ENCODE measurements at regions not wholly inside any gene's neighbourhood (a gene's known extent, or its start where the extent isn't known, plus 50 kb on each side); places are given as distances from the start of the nearest gene placed in this dataset.

GRCh38 chr6:43982084-43982625 is 145.1 kb downstream of the MRPL14 start:
- 48% methylated on average over 2 of the region's 2 CpGs for WGBS
- Histone ChIP-seq H3K4me1 (ENCODE audit: control insufficient read depth in 2 of 2, insufficient read depth in 2 of 2, low read length in 2 of 2) (peaks cover 0 to 4% of the 10 kb centered on the region in 2 donors), H3K27me3 (ENCODE audit: control insufficient read depth in 2 of 2, insufficient read depth in 1 of 2, low read length in 1 of 2) (peaks cover 0 to 2% of the 10 kb centered on the region in 2 donors), H3K4me3 (ENCODE audit: low read length in 2 of 2) (no peak overlapping the region), H3K9me3 (ENCODE audit: control insufficient read depth in 2 of 2, insufficient read depth in 1 of 2, low read length in 1 of 2) (no peaks in the 10 kb centered on the region), H3K36me3 (ENCODE audit: control insufficient read depth in 2 of 2, insufficient read depth in 2 of 2, low read length in 1 of 2) (no peaks in the 10 kb centered on the region), H3K27ac (ENCODE audit: low read depth in 1 of 2, low read length in 1 of 2) (no peak overlapping the region)
- no peak for DNase-seq (ENCODE audit: low read depth in 6 of 9, low spot score in 9 of 9)

- Histone ChIP-seq H3K27me3 (ENCODE audit: control insufficient read depth in 2 of 2, insufficient read depth in 1 of 2, low read length in 1 of 2) (peaks cover 0 to 2% of the 10 kb centered on the region in 2 donors), H3K36me3 (ENCODE audit: control insufficient read depth in 2 of 2, insufficient read depth in 2 of 2, low read length in 1 of 2) (no peaks in the 10 kb centered on the region), H3K4me1 (ENCODE audit: control insufficient read depth in 2 of 2, insufficient read depth in 2 of 2, low read length in 2 of 2) (peaks cover 0 to 4% of the 10 kb centered on the region in 2 donors), H3K9me3 (ENCODE audit: control insufficient read depth in 2 of 2, insufficient read depth in 1 of 2, low read length in 1 of 2) (no peaks in the 10 kb centered on the region), H3K4me3 (ENCODE audit: low read length in 2 of 2) (no peak overlapping the region), H3K27ac (ENCODE audit: low read depth in 1 of 2, low read length in 1 of 2) (no peak overlapping the region)
- DNase-seq (ENCODE audit: low read depth in 6 of 9, low spot score in 9 of 9): no peak
- WGBS: 94% methylated on average over 4 of the region's 4 CpGs
Measured at GRCh38 chr6:43981363-43981990, 145.8 kb downstream of the MRPL14 start.

- H3K9me3 ChIP-seq (ENCODE audit: control insufficient read depth in 2 of 2, insufficient read depth in 1 of 2, low read length in 1 of 2): no peaks in the 10 kb centered on the region
- H3K4me3 ChIP-seq (ENCODE audit: low read length in 2 of 2): no peak overlapping the region
- H3K4me1 ChIP-seq (ENCODE audit: control insufficient read depth in 2 of 2, insufficient read depth in 2 of 2, low read length in 2 of 2): peaks cover 0 to 4% of the 10 kb centered on the region in 2 donors
- H3K27me3 ChIP-seq (ENCODE audit: control insufficient read depth in 2 of 2, insufficient read depth in 1 of 2, low read length in 1 of 2): peaks cover 0 to 1% of the 10 kb centered on the region in 2 donors
- no peak for DNase-seq (ENCODE audit: low read depth in 6 of 9, low spot score in 9 of 9)
- no peaks in the 10 kb centered on the region for H3K36me3 ChIP-seq (ENCODE audit: control insufficient read depth in 2 of 2, insufficient read depth in 2 of 2, low read length in 1 of 2)
- 96% methylated on average over 12 of the region's 12 CpGs for WGBS
- no peak overlapping the region for H3K27ac ChIP-seq (ENCODE audit: low read depth in 1 of 2, low read length in 1 of 2)
Measured at GRCh38 chr6:43980004-43980795, 147.1 kb downstream of the MRPL14 start.

GRCh38 chr6:43979525-43979924 is 147.7 kb downstream of the MRPL14 start:
- no peaks in the 10 kb centered on the region for H3K27me3 ChIP-seq (ENCODE audit: control insufficient read depth in 2 of 2, insufficient read depth in 1 of 2, low read length in 1 of 2)
- no peak overlapping the region for H3K27ac ChIP-seq (ENCODE audit: low read depth in 1 of 2, low read length in 1 of 2)
- DNase-seq (ENCODE audit: low read depth in 6 of 9, low spot score in 9 of 9): no peak
- H3K36me3 ChIP-seq (ENCODE audit: control insufficient read depth in 2 of 2, insufficient read depth in 2 of 2, low read length in 1 of 2): no peaks in the 10 kb centered on the region
- peaks cover 0 to 4% of the 10 kb centered on the region in 2 donors for H3K4me1 ChIP-seq (ENCODE audit: control insufficient read depth in 2 of 2, insufficient read depth in 2 of 2, low read length in 2 of 2)
- H3K9me3 ChIP-seq (ENCODE audit: control insufficient read depth in 2 of 2, insufficient read depth in 1 of 2, low read length in 1 of 2): no peaks in the 10 kb centered on the region
- H3K4me3 ChIP-seq (ENCODE audit: low read length in 2 of 2): no peak overlapping the region
- 82% methylated on average over 4 of the region's 4 CpGs for WGBS

- WGBS: 97% methylated on average over 13 of the region's 13 CpGs
Measured at GRCh38 chr6:43978473-43979346, 148.5 kb downstream of the MRPL14 start.

GRCh38 chr6:43977404-43978111 is 149.7 kb downstream of the MRPL14 start:
- DNase-seq (ENCODE audit: low read depth in 6 of 9, low spot score in 9 of 9): peak in 1 of 9 donors; percentile 30
- no peak overlapping the region for H3K4me3 ChIP-seq (ENCODE audit: low read length in 2 of 2)
- H3K4me1 ChIP-seq (ENCODE audit: control insufficient read depth in 2 of 2, insufficient read depth in 2 of 2, low read length in 2 of 2): peaks cover 0 to 14% of the 10 kb centered on the region in 2 donors
- no peaks in the 10 kb centered on the region for H3K9me3 ChIP-seq (ENCODE audit: control insufficient read depth in 2 of 2, insufficient read depth in 1 of 2, low read length in 1 of 2)
- H3K27ac ChIP-seq (ENCODE audit: low read depth in 1 of 2, low read length in 1 of 2): no peak overlapping the region
- H3K36me3 ChIP-seq (ENCODE audit: control insufficient read depth in 2 of 2, insufficient read depth in 2 of 2, low read length in 1 of 2): no peaks in the 10 kb centered on the region
- 59% methylated on average over 10 of the region's 10 CpGs for WGBS
- H3K27me3 ChIP-seq (ENCODE audit: control insufficient read depth in 2 of 2, insufficient read depth in 1 of 2, low read length in 1 of 2): no peaks in the 10 kb centered on the region

More at GRCh38 chr6:43978473-43979346, 148.5 kb downstream of the MRPL14 start:
- H3K4me1 ChIP-seq (ENCODE audit: control insufficient read depth in 2 of 2, insufficient read depth in 2 of 2, low read length in 2 of 2): peaks cover 0 to 4% of the 10 kb centered on the region in 2 donors
- no peak overlapping the region for H3K4me3 ChIP-seq (ENCODE audit: low read length in 2 of 2)
- no peak for DNase-seq (ENCODE audit: low read depth in 6 of 9, low spot score in 9 of 9)
- H3K27me3 ChIP-seq (ENCODE audit: control insufficient read depth in 2 of 2, insufficient read depth in 1 of 2, low read length in 1 of 2): no peaks in the 10 kb centered on the region
- H3K27ac ChIP-seq (ENCODE audit: low read depth in 1 of 2, low read length in 1 of 2): no peak overlapping the region
- H3K9me3 ChIP-seq (ENCODE audit: control insufficient read depth in 2 of 2, insufficient read depth in 1 of 2, low read length in 1 of 2): no peaks in the 10 kb centered on the region
- no peaks in the 10 kb centered on the region for H3K36me3 ChIP-seq (ENCODE audit: control insufficient read depth in 2 of 2, insufficient read depth in 2 of 2, low read length in 1 of 2)

GRCh38 chr6:43976706-43977403 is 150.4 kb downstream of the MRPL14 start:
- 87% methylated on average over 5 of the region's 5 CpGs for WGBS
- no peak for DNase-seq (ENCODE audit: low read depth in 6 of 9, low spot score in 9 of 9)

GRCh38 chr6:43974643-43975230 is 152.5 kb downstream of the MRPL14 start:
- no peak for DNase-seq (ENCODE audit: low read depth in 6 of 9, low spot score in 9 of 9)
- Histone ChIP-seq H3K36me3 (ENCODE audit: control insufficient read depth in 2 of 2, insufficient read depth in 2 of 2, low read length in 1 of 2) (no peaks in the 10 kb centered on the region), H3K4me1 (ENCODE audit: control insufficient read depth in 2 of 2, insufficient read depth in 2 of 2, low read length in 2 of 2) (peaks cover 0 to 14% of the 10 kb centered on the region in 2 donors), H3K27me3 (ENCODE audit: control insufficient read depth in 2 of 2, insufficient read depth in 1 of 2, low read length in 1 of 2) (no peaks in the 10 kb centered on the region), H3K27ac (ENCODE audit: low read depth in 1 of 2, low read length in 1 of 2) (no peak overlapping the region), H3K9me3 (ENCODE audit: control insufficient read depth in 2 of 2, insufficient read depth in 1 of 2, low read length in 1 of 2) (no peaks in the 10 kb centered on the region), H3K4me3 (ENCODE audit: low read length in 2 of 2) (no peak overlapping the region)
- 94% methylated on average over 3 of the region's 3 CpGs for WGBS

More at GRCh38 chr6:43976706-43977403, 150.4 kb downstream of the MRPL14 start:
- H3K4me1 ChIP-seq (ENCODE audit: control insufficient read depth in 2 of 2, insufficient read depth in 2 of 2, low read length in 2 of 2): peaks cover 0 to 14% of the 10 kb centered on the region in 2 donors
- H3K27me3 ChIP-seq (ENCODE audit: control insufficient read depth in 2 of 2, insufficient read depth in 1 of 2, low read length in 1 of 2): no peaks in the 10 kb centered on the region
- no peaks in the 10 kb centered on the region for H3K36me3 ChIP-seq (ENCODE audit: control insufficient read depth in 2 of 2, insufficient read depth in 2 of 2, low read length in 1 of 2)
- no peak overlapping the region for H3K4me3 ChIP-seq (ENCODE audit: low read length in 2 of 2)
- no peaks in the 10 kb centered on the region for H3K9me3 ChIP-seq (ENCODE audit: control insufficient read depth in 2 of 2, insufficient read depth in 1 of 2, low read length in 1 of 2)
- no peak overlapping the region for H3K27ac ChIP-seq (ENCODE audit: low read depth in 1 of 2, low read length in 1 of 2)

Measured in thymus (tissue), 11 donors.